ENCODE measurements at regions not wholly inside any gene's neighbourhood (a gene's known extent, or its start where the extent isn't known, plus 50 kb on each side); places are given as distances from the start of the nearest gene placed in this dataset.

DNA sequence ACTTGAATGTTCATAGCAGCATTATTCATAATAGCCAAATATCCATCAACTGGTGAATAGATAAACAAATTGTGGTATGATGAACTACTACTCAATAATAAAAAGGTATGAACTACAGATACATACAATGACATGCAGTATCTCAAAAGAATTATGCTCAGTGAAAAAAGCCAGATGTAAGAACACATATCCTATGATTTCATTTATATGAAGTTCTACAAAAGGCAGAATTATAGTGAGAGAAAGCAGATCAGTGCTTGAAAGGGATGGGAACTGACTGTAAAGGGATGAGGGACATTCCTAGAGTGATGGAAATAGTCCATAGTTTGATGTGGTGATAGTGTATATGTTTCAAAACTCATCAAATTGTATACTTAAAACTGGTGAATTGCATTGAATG, 339.0 kb downstream of the ENC1 start:
- Histone ChIP-seq H3K27me3 (ENCODE audit: control insufficient read depth, insufficient read depth, low read length, poor library complexity, severe bottlenecking) (no peaks in the 10 kb centered on the region), H3K4me3 (ENCODE audit: insufficient read depth, low read depth, low read length) (no peak overlapping the region), H3K36me3 (ENCODE audit: control insufficient read depth, insufficient read depth, low read length) (no peaks in the 10 kb centered on the region), H3K9me3 (ENCODE audit: control insufficient read depth, low read length) (no peaks in the 10 kb centered on the region), H3K27ac (ENCODE audit: insufficient read depth, low read depth, low read length, poor library complexity, severe bottlenecking) (no peak overlapping the region), H3K4me1 (ENCODE audit: control insufficient read depth, insufficient read depth, low read length) (no peaks in the 10 kb centered on the region)

GRCh38 chr5:74300808-74301389, 339.6 kb downstream of the ENC1 start:
- Histone ChIP-seq H3K36me3 (ENCODE audit: control insufficient read depth, insufficient read depth, low read length) (no peaks in the 10 kb centered on the region), H3K4me1 (ENCODE audit: control insufficient read depth, insufficient read depth, low read length) (no peaks in the 10 kb centered on the region), H3K27ac (ENCODE audit: insufficient read depth, low read depth, low read length, poor library complexity, severe bottlenecking) (no peak overlapping the region), H3K27me3 (ENCODE audit: control insufficient read depth, insufficient read depth, low read length, poor library complexity, severe bottlenecking) (no peaks in the 10 kb centered on the region), H3K9me3 (ENCODE audit: control insufficient read depth, low read length) (no peaks in the 10 kb centered on the region), H3K4me3 (ENCODE audit: insufficient read depth, low read depth, low read length) (no peak overlapping the region)
- 93 to 100% methylated on average over 4 to 6 of the region's 6 CpGs for WGBS, 2 experiments

GRCh38 chr5:74299833-74300232, 340.7 kb downstream of the ENC1 start:
- Histone ChIP-seq H3K27ac (ENCODE audit: insufficient read depth, low read depth, low read length, poor library complexity, severe bottlenecking) (no peak overlapping the region), H3K4me1 (ENCODE audit: control insufficient read depth, insufficient read depth, low read length) (no peaks in the 10 kb centered on the region), H3K36me3 (ENCODE audit: control insufficient read depth, insufficient read depth, low read length) (no peaks in the 10 kb centered on the region), H3K4me3 (ENCODE audit: insufficient read depth, low read depth, low read length) (no peak overlapping the region), H3K27me3 (ENCODE audit: control insufficient read depth, insufficient read depth, low read length, poor library complexity, severe bottlenecking) (no peaks in the 10 kb centered on the region), H3K9me3 (ENCODE audit: control insufficient read depth, low read length) (no peaks in the 10 kb centered on the region)
- 100% methylated on average over 2 of the region's 2 CpGs for WGBS, 2 experiments

DNA sequence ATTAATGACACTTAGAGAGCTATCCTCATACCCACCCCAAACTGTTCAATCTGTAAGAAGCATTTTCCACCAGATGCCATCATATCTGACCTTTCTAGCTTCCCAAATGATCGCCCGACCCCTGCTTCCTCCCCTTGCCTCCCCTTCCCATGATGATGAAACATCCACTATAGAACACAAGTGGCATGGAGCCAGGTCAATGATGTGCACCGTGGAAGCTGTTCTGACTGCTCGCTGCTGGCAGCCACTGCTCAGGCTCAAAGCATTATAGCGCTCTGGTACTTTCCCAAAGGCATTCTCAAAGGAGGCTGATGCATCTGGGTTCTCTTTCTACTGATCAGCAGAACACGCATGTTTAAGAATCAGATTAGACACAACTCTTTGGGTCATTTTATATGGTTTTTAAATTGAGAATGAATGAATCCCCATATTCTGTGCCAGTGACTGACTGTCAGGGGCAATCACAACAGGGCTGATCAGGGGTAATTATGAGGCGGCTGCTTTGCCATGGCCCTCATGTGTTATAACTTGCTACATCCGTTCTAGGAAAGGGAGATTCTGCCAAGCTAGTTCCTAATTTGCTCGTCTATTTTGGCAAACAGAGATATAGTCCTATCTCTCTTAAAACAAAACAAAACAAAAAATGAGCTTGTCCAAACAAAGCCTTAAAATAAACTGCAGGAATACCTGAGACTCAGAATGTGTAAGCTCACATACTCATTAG, 343.7 kb downstream of the ENC1 start:
- no peaks in the 10 kb centered on the region for H3K9me3 ChIP-seq (ENCODE audit: control insufficient read depth, low read length)
- no peak overlapping the region for H3K27ac ChIP-seq (ENCODE audit: insufficient read depth, low read depth, low read length, poor library complexity, severe bottlenecking)
- H3K4me1 ChIP-seq (ENCODE audit: control insufficient read depth, insufficient read depth, low read length): no peaks in the 10 kb centered on the region
- H3K36me3 ChIP-seq (ENCODE audit: control insufficient read depth, insufficient read depth, low read length): no peaks in the 10 kb centered on the region
- WGBS, 2 experiments: 93 to 94% methylated on average over 9 of the region's 9 CpGs
- H3K27me3 ChIP-seq (ENCODE audit: control insufficient read depth, insufficient read depth, low read length, poor library complexity, severe bottlenecking): no peaks in the 10 kb centered on the region
- H3K4me3 ChIP-seq (ENCODE audit: insufficient read depth, low read depth, low read length): no peak overlapping the region

DNA sequence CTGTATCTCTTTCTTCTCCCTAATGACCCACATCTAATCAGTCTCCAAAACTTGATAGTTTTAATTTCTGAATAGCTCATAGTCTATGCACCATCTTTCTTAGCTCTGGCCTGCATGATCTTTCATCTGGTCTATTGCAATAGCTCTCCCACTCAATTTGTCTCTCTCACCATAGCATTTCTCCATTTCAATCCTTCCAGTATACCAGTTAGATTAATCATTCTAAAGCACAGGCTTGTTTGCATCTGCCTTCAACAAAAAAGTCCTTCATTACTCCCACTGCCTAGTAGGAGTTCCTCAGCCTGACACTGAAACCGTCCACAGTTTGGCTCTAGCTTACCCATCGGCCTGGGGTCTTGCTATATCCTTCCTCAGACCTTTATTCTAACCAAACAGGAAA, 344.9 kb downstream of the ENC1 start:
- Histone ChIP-seq H3K27me3 (ENCODE audit: control insufficient read depth, insufficient read depth, low read length, poor library complexity, severe bottlenecking) (no peaks in the 10 kb centered on the region), H3K36me3 (ENCODE audit: control insufficient read depth, insufficient read depth, low read length) (no peaks in the 10 kb centered on the region), H3K4me3 (ENCODE audit: insufficient read depth, low read depth, low read length) (no peak overlapping the region), H3K27ac (ENCODE audit: insufficient read depth, low read depth, low read length, poor library complexity, severe bottlenecking) (no peak overlapping the region), H3K4me1 (ENCODE audit: control insufficient read depth, insufficient read depth, low read length) (no peaks in the 10 kb centered on the region), H3K9me3 (ENCODE audit: control insufficient read depth, low read length) (no peaks in the 10 kb centered on the region)
- WGBS, 2 experiments: 91 to 94% methylated on average over 2 of the region's 2 CpGs

- no peak overlapping the region for H3K4me3 ChIP-seq (ENCODE audit: insufficient read depth, low read depth, low read length)
- H3K9me3 ChIP-seq (ENCODE audit: control insufficient read depth, low read length): no peaks in the 10 kb centered on the region
- H3K36me3 ChIP-seq (ENCODE audit: control insufficient read depth, insufficient read depth, low read length): no peaks in the 10 kb centered on the region
- H3K27me3 ChIP-seq (ENCODE audit: control insufficient read depth, insufficient read depth, low read length, poor library complexity, severe bottlenecking): no peaks in the 10 kb centered on the region
- WGBS, 2 experiments: 92 to 95% methylated on average over 3 of the region's 3 CpGs
- H3K4me1 ChIP-seq (ENCODE audit: control insufficient read depth, insufficient read depth, low read length): no peaks in the 10 kb centered on the region
- H3K27ac ChIP-seq (ENCODE audit: insufficient read depth, low read depth, low read length, poor library complexity, severe bottlenecking): no peak overlapping the region
These were observed 345.4 kb downstream of the ENC1 start for GRCh38 chr5:74295141-74295540.

DNA sequence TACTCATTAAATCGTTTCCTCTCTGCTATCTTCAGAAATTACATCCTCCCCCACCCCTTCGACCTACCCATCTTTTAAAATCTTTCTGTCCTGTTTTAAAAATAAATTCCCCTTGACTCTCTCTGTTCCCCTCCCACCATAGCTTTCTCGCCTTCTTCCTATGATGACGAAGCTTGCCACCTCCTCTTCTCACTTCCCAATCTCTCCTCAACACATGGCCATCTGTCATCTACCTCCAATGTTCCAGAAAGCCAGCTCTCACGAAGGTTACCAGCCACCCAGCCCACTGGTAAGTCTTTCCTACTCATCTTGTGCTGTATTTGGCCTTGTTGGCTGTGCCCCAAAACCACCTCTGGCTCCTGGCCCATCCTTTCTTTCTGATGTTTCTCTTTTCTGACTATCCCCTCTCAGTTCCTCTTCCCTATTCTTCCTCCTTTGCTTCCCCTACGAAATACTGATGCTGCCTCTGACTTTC, 346.3 kb downstream of the ENC1 start:
- Histone ChIP-seq H3K27ac (ENCODE audit: insufficient read depth, low read depth, low read length, poor library complexity, severe bottlenecking) (no peak overlapping the region), H3K4me3 (ENCODE audit: insufficient read depth, low read depth, low read length) (no peak overlapping the region), H3K27me3 (ENCODE audit: control insufficient read depth, insufficient read depth, low read length, poor library complexity, severe bottlenecking) (no peaks in the 10 kb centered on the region), H3K4me1 (ENCODE audit: control insufficient read depth, insufficient read depth, low read length) (no peaks in the 10 kb centered on the region), H3K36me3 (ENCODE audit: control insufficient read depth, insufficient read depth, low read length) (no peaks in the 10 kb centered on the region), H3K9me3 (ENCODE audit: control insufficient read depth, low read length) (no peaks in the 10 kb centered on the region)
- 87 to 92% methylated on average over 6 of the region's 6 CpGs for WGBS, 2 experiments

DNA sequence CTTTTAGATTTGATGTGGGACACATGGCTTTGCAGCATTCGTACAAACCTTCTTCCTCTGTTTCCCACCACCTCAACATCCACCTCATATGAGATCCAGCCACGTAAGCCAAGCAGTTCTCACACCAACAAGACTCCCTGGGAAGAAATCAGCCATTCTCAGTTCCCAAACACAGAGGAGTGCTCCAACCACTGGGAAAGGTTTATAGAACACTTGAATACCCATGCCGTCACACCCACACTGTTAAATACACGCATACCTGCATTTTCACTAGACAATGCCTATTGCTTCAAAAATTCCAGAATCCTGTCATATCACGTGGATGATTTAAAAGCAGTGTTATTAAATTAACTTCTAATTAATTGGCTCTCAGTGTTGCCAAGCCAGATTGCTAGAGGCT, 347.3 kb downstream of the ENC1 start:
- H3K36me3 ChIP-seq (ENCODE audit: control insufficient read depth, insufficient read depth, low read length): no peaks in the 10 kb centered on the region

DNA sequence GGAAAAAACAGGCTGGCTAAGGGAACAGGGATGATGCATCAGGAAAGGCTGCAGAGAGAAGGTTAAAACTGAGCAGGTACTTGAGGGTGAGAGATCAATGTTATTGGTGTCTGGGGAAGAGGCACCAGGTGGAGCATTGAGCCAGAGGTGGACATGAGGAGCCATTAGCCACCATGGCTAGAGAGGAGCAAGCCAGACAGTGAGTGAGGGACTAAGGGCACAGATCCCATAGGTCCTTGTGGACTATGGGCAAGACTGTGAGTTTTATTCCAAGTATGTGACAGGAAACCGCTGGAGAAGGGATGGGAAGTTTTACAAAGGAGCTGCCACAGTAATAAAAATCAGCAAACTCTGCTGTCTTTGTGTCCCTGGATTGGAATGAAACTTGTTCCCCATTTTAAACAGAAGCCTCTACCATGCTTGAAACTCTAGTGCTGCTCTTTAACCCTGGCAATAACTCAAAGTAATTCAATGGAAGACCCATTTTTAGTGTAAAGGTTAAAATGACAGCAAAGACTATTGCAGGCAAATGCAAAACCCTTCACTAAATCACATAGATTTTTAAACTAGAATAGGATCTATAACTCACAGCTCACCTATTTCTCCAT, 349.8 kb downstream of the ENC1 start:
- Histone ChIP-seq H3K27ac (ENCODE audit: insufficient read depth, low read depth, low read length, poor library complexity, severe bottlenecking) (no peak overlapping the region), H3K4me3 (ENCODE audit: insufficient read depth, low read depth, low read length) (no peak overlapping the region), H3K36me3 (ENCODE audit: control insufficient read depth, insufficient read depth, low read length) (no peaks in the 10 kb centered on the region), H3K27me3 (ENCODE audit: control insufficient read depth, insufficient read depth, low read length, poor library complexity, severe bottlenecking) (no peaks in the 10 kb centered on the region), H3K4me1 (ENCODE audit: control insufficient read depth, insufficient read depth, low read length) (no peaks in the 10 kb centered on the region), H3K9me3 (ENCODE audit: control insufficient read depth, low read length) (no peaks in the 10 kb centered on the region)
- WGBS, 2 experiments: 92 to 94% methylated on average over 1 of the region's 1 CpG

More for the DNA sequence above, 347.3 kb downstream of the ENC1 start:
- no peak overlapping the region for H3K27ac ChIP-seq (ENCODE audit: insufficient read depth, low read depth, low read length, poor library complexity, severe bottlenecking)
- H3K9me3 ChIP-seq (ENCODE audit: control insufficient read depth, low read length): no peaks in the 10 kb centered on the region
- no peaks in the 10 kb centered on the region for H3K4me1 ChIP-seq (ENCODE audit: control insufficient read depth, insufficient read depth, low read length)
- H3K4me3 ChIP-seq (ENCODE audit: insufficient read depth, low read depth, low read length): no peak overlapping the region
- H3K27me3 ChIP-seq (ENCODE audit: control insufficient read depth, insufficient read depth, low read length, poor library complexity, severe bottlenecking): no peaks in the 10 kb centered on the region
- 91 to 94% methylated on average over 5 of the region's 5 CpGs for WGBS, 2 experiments

DNA sequence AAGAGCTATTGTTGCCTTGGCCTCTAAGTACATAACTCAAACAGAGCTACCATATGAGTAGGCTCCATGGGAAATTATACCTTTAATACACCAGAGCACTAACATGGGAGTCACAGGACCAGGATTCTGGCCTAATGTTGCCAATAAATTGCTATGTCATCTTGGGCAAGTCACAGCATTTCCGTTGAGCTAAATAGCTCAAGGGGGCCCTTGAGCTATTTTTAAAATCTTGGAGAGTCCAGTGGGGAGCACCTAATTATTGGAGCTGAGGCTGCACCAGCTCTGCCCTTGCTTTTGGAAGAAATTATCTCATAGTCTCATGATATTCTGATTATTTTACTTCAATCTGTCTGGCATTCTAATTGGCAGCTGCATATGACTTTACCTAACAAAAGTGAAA, 350.8 kb downstream of the ENC1 start:
- Histone ChIP-seq H3K9me3 (ENCODE audit: control insufficient read depth, low read length) (no peaks in the 10 kb centered on the region), H3K27ac (ENCODE audit: insufficient read depth, low read depth, low read length, poor library complexity, severe bottlenecking) (no peak overlapping the region), H3K36me3 (ENCODE audit: control insufficient read depth, insufficient read depth, low read length) (no peaks in the 10 kb centered on the region), H3K27me3 (ENCODE audit: control insufficient read depth, insufficient read depth, low read length, poor library complexity, severe bottlenecking) (no peaks in the 10 kb centered on the region), H3K4me3 (ENCODE audit: insufficient read depth, low read depth, low read length) (no peak overlapping the region), H3K4me1 (ENCODE audit: control insufficient read depth, insufficient read depth, low read length) (no peaks in the 10 kb centered on the region)
- WGBS, 2 experiments: 88 to 96% methylated on average over 1 of the region's 1 CpG

All from ectodermal cell (in vitro differentiated cells).